HG03571 (cell line): ENCODE measurements at regions not wholly inside any gene's neighbourhood (a gene's known extent, or its start where the extent isn't known, plus 50 kb on each side); places are given as distances from the start of the nearest gene placed in this dataset.

Source experiments
- ATAC-seq: cut with Tn5 transposase; IDR thresholded peaks from one replicate; pipeline ENCODE4 v1.9.1; 2021; ENCODE audit not compliant: unreplicated experiment

- ATAC-seq, result no peak
These were observed 57.8 kb downstream of the SPATA19 start for GRCh38 chr11:133787379-133788141.

GRCh38 chr11:133785795-133786340, 59.4 kb downstream of the SPATA19 start:
- no peak for ATAC-seq

GRCh38 chr11:133784359-133784758, 61.0 kb downstream of the SPATA19 start:
- no peak for ATAC-seq

GRCh38 chr11:133782116-133782725, 63.1 kb downstream of the SPATA19 start:
- ATAC-seq, result no peak

GRCh38 chr11:133778161-133778560, 67.2 kb downstream of the SPATA19 start:
- no peak for ATAC-seq

GRCh38 chr11:133776671-133777367, 68.5 kb downstream of the SPATA19 start:
- ATAC-seq, result no peak

GRCh38 chr11:133762538-133762937, 82.8 kb downstream of the SPATA19 start:
- ATAC-seq, result no peak

GRCh38 chr11:133753150-133753549, 92.2 kb downstream of the SPATA19 start:
- ATAC-seq, result no peak

GRCh38 chr11:133749841-133750240, 95.5 kb downstream of the SPATA19 start:
- ATAC-seq, result no peak

GRCh38 chr11:133747409-133747808, 97.9 kb downstream of the SPATA19 start:
- no peak for ATAC-seq

- ATAC-seq, result no peak
These were observed 98.5 kb downstream of the SPATA19 start for GRCh38 chr11:133746663-133747306.

- ATAC-seq, result no peak
These were observed 99.5 kb downstream of the SPATA19 start for GRCh38 chr11:133745791-133746190.

GRCh38 chr11:133742353-133742752, 103.0 kb downstream of the SPATA19 start:
- no peak for ATAC-seq

- ATAC-seq, result no peak
These were observed 104.3 kb downstream of the SPATA19 start for GRCh38 chr11:133740963-133741362.

GRCh38 chr11:133739481-133739880, 105.8 kb downstream of the SPATA19 start:
- no peak for ATAC-seq

- ATAC-seq, result no peak
These were observed 106.7 kb downstream of the SPATA19 start for GRCh38 chr11:133738624-133739023.

- ATAC-seq, result no peak
These were observed 111.7 kb downstream of the SPATA19 start for GRCh38 chr11:133733631-133734030.

GRCh38 chr11:133732109-133732674, 113.1 kb downstream of the SPATA19 start:
- ATAC-seq, result no peak

- ATAC-seq, result no peak
These were observed 117.5 kb downstream of the SPATA19 start for GRCh38 chr11:133727774-133728173.

GRCh38 chr11:133726542-133726941, 118.8 kb downstream of the SPATA19 start:
- no peak for ATAC-seq

GRCh38 chr11:133724116-133724515, 121.2 kb downstream of the SPATA19 start:
- no peak for ATAC-seq
